ENCODE measurements at regions not wholly inside any gene's neighbourhood (a gene's known extent, or its start where the extent isn't known, plus 50 kb on each side); places are given as distances from the start of the nearest gene placed in this dataset.

GRCh38 chr18:61756244-61756643, 136.6 kb downstream of the RNF152 start:
- in situ Hi-C loops (cut with MboI; ENCODE audit: low sequenced_read_pairs) = no loop called here

GRCh38 chr18:61755555-61755954, 137.3 kb downstream of the RNF152 start:
- in situ Hi-C loops (cut with MboI; ENCODE audit: low sequenced_read_pairs) = no loop called here

- in situ Hi-C loops (cut with MboI; ENCODE audit: low sequenced_read_pairs) = no loop called here
Measured at GRCh38 chr18:61754039-61754583, 138.7 kb downstream of the RNF152 start.

GRCh38 chr18:61753373-61753772, 139.4 kb downstream of the RNF152 start:
- in situ Hi-C loops (cut with MboI; ENCODE audit: low sequenced_read_pairs) = no loop called here

- in situ Hi-C loops (cut with MboI; ENCODE audit: low sequenced_read_pairs) = no loop called here
Measured at GRCh38 chr18:61752973-61753372, 139.8 kb downstream of the RNF152 start.

GRCh38 chr18:61750840-61751668, 141.8 kb downstream of the RNF152 start:
- in situ Hi-C loops (cut with MboI; ENCODE audit: low sequenced_read_pairs) = no loop called here

GRCh38 chr18:61749546-61749945, 143.3 kb downstream of the RNF152 start:
- in situ Hi-C loops (cut with MboI; ENCODE audit: low sequenced_read_pairs) = no loop called here

GRCh38 chr18:61749031-61749430, 143.8 kb downstream of the RNF152 start:
- in situ Hi-C loops (cut with MboI; ENCODE audit: low sequenced_read_pairs) = no loop called here

- in situ Hi-C loops (cut with MboI; ENCODE audit: low sequenced_read_pairs) = no loop called here
Measured at GRCh38 chr18:61748004-61748403, 144.8 kb downstream of the RNF152 start.

- in situ Hi-C loops (cut with MboI; ENCODE audit: low sequenced_read_pairs) = no loop called here
Measured at GRCh38 chr18:61743775-61744531, 148.9 kb downstream of the RNF152 start.

- in situ Hi-C loops (cut with MboI; ENCODE audit: low sequenced_read_pairs) = no loop called here
Measured at GRCh38 chr18:61742565-61743429, 150.0 kb downstream of the RNF152 start.

GRCh38 chr18:61741881-61742454, 150.8 kb downstream of the RNF152 start:
- in situ Hi-C loops (cut with MboI; ENCODE audit: low sequenced_read_pairs) = no loop called here

- in situ Hi-C loops (cut with MboI; ENCODE audit: low sequenced_read_pairs) = no loop called here
Measured at GRCh38 chr18:61738488-61738887, 154.3 kb downstream of the RNF152 start.

GRCh38 chr18:61738042-61738441, 154.8 kb downstream of the RNF152 start:
- in situ Hi-C loops (cut with MboI; ENCODE audit: low sequenced_read_pairs) = no loop called here

GRCh38 chr18:61736133-61736532, 156.7 kb downstream of the RNF152 start:
- in situ Hi-C loops (cut with MboI; ENCODE audit: low sequenced_read_pairs) = no loop called here

GRCh38 chr18:61735564-61736102, 157.2 kb downstream of the RNF152 start:
- in situ Hi-C loops (cut with MboI; ENCODE audit: low sequenced_read_pairs) = no loop called here

- in situ Hi-C loops (cut with MboI; ENCODE audit: low sequenced_read_pairs) = no loop called here
Measured at GRCh38 chr18:61734396-61734795, 158.4 kb downstream of the RNF152 start.

- in situ Hi-C loops (cut with MboI; ENCODE audit: low sequenced_read_pairs) = no loop called here
Measured at GRCh38 chr18:61732854-61733253, 160.0 kb downstream of the RNF152 start.

- in situ Hi-C loops (cut with MboI; ENCODE audit: low sequenced_read_pairs) = no loop called here
Measured at GRCh38 chr18:61731693-61732376, 161.0 kb downstream of the RNF152 start.

GRCh38 chr18:61731178-61731577, 161.6 kb downstream of the RNF152 start:
- in situ Hi-C loops (cut with MboI; ENCODE audit: low sequenced_read_pairs) = no loop called here

All from HL-60/S4 treated with phorbol 12-myristate 13-acetate at 8.2 ng/mL for 4 days and 3 days (cell line).